T-helper 1 cell treated with Interleukin-12 subunit alpha and Interleukin-12 subunit beta and Interleukin-4 antibody, amounts not matched to agents 30 μg/mL and 1 μg/mL, for 36 hours (primary cell): ENCODE measurements at regions not wholly inside any gene's neighbourhood (a gene's known extent, or its start where the extent isn't known, plus 50 kb on each side); places are given as distances from the start of the nearest gene placed in this dataset.

Source experiments
- H3K27ac Mint-ChIP-seq: one replicate; pipeline ENCODE4 v1.8.0; 2021; ENCODE audit warnings: mild to moderate bottlenecking, mixed read lengths
- H3K27me3 Mint-ChIP-seq: one replicate; pipeline ENCODE4 v1.8.0; 2021; ENCODE audit warnings: low read depth, mixed read lengths
- H3K36me3 Mint-ChIP-seq: one replicate; pipeline ENCODE4 v1.8.0; 2021; ENCODE audit warnings: low read depth, mixed read lengths
- H3K4me1 Mint-ChIP-seq: one replicate; pipeline ENCODE4 v1.8.0; 2021; ENCODE audit warnings: low read depth, mixed read lengths
- H3K4me3 Mint-ChIP-seq: one replicate; pipeline ENCODE4 v1.8.0; 2021; ENCODE audit warnings: mild to moderate bottlenecking, moderate library complexity, mixed read lengths
- H3K9me3 Mint-ChIP-seq: one replicate; pipeline ENCODE4 v1.8.0; 2021; ENCODE audit warnings: mixed read lengths

GRCh38 chr12:125454786-125455480 lies 389.7 kb downstream of the AACS start:
- H3K27me3 Mint-ChIP-seq: peaks cover 8% of the 10 kb centered on the region
- no peak overlapping the region for H3K27ac Mint-ChIP-seq
- no peaks in the 10 kb centered on the region for H3K36me3 Mint-ChIP-seq
- no peaks in the 10 kb centered on the region for H3K4me1 Mint-ChIP-seq
- no peak overlapping the region for H3K4me3 Mint-ChIP-seq
- no peaks in the 10 kb centered on the region for H3K9me3 Mint-ChIP-seq

DNA sequence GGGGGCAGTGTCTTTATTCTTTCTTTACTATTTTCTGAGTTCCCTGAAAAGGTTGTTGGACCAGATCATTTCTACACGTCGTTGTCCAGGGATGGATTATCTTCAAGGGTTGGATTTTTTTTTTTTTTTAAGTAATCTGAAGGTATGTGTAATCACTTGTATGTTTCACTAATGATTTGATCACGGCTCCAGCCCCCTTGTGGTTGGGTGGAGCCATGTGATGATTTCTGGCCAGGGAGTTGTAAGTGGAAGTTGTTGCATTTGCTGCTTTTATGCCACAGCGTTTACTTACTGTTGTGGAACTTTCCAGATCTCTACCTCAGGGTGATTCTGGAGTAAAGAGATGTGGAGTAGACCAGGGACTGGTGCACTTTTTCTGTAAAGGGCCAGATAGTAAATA lies 390.3 kb downstream of the AACS start:
- Mint-ChIP-seq H3K4me1 (no peaks in the 10 kb centered on the region), H3K9me3 (no peaks in the 10 kb centered on the region), H3K27ac (no peak overlapping the region), H3K4me3 (no peak overlapping the region), H3K36me3 (no peaks in the 10 kb centered on the region), H3K27me3 (peaks cover 8% of the 10 kb centered on the region)

- H3K4me1 Mint-ChIP-seq: no peaks in the 10 kb centered on the region
- H3K36me3 Mint-ChIP-seq: no peaks in the 10 kb centered on the region
- no peaks in the 10 kb centered on the region for H3K9me3 Mint-ChIP-seq
- peaks cover 8% of the 10 kb centered on the region for H3K27me3 Mint-ChIP-seq
- H3K27ac Mint-ChIP-seq: no peak overlapping the region
- H3K4me3 Mint-ChIP-seq: no peak overlapping the region
These were observed 393.5 kb downstream of the AACS start for GRCh38 chr12:125458552-125459268.

- H3K4me3 Mint-ChIP-seq: no peak overlapping the region
- H3K9me3 Mint-ChIP-seq: no peaks in the 10 kb centered on the region
- no peak overlapping the region for H3K27ac Mint-ChIP-seq
- no peaks in the 10 kb centered on the region for H3K27me3 Mint-ChIP-seq
- no peaks in the 10 kb centered on the region for H3K4me1 Mint-ChIP-seq
- H3K36me3 Mint-ChIP-seq: no peaks in the 10 kb centered on the region
These were observed 396.6 kb downstream of the AACS start for GRCh38 chr12:125461831-125462230.

DNA sequence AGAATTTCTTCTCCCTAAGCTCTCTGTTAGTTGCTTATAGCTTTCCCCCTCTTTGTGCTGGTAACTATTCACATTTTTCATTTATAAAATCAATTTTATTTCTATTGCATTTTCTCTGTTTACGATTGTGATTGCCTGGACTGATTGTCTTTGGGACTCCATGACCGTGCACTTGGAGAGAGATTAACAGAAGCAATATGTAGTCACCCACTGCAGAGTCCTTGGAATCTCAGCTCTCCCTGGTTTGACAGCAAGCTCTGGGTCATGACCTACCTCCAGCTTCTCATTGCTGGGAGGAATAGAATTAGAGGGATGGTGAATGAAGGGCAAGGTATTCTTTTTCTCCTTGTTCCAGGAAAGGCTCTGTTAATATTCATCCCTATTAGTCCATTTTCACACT lies 398.2 kb downstream of the AACS start:
- Mint-ChIP-seq H3K36me3 (no peaks in the 10 kb centered on the region), H3K4me1 (no peaks in the 10 kb centered on the region), H3K27me3 (no peaks in the 10 kb centered on the region), H3K27ac (no peak overlapping the region), H3K9me3 (no peaks in the 10 kb centered on the region), H3K4me3 (no peak overlapping the region)

DNA sequence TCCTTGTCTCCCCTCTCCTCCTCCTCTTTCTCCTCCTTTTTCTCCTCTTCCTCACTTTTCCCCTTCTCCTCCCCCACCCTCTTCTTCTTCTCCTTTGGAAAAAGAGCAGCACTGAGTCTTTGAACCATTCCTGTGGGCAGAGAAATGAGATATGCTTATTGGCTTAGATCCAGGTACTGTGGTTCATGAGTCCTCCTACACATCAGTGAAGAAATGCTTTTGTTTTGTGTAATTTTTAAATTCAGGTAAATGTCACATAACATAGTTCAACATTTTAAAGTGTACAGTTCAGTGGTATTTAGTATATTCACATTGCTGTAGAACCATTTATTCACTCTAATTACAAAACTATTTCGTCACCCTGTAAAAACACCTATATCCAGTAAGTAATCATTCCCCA lies 402.1 kb downstream of the AACS start:
- Mint-ChIP-seq H3K27me3 (no peaks in the 10 kb centered on the region), H3K9me3 (no peaks in the 10 kb centered on the region), H3K4me1 (no peaks in the 10 kb centered on the region), H3K36me3 (no peaks in the 10 kb centered on the region), H3K4me3 (no peak overlapping the region), H3K27ac (no peak overlapping the region)

DNA sequence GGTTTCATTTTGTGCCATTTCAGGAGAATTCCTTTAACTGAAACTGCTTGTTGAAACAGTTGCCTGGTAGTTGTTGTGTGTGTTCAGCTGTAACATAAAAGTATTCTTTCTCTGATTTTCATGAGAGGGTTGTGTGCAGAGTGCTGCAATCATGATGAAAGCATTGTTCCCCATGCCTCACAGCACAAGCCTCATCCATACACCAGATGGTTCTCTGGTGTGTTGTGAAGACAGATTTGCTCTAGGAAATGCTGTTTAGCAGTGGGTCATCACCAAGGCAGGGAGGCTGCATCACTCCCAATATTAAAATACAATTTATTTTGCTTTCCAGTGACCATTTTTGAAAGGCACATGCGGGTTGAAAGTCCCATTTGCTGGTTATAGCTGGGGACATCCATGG lies 404.4 kb downstream of the AACS start:
- no peaks in the 10 kb centered on the region for H3K9me3 Mint-ChIP-seq
- H3K36me3 Mint-ChIP-seq: no peaks in the 10 kb centered on the region

GRCh38 chr12:125470838-125471783 lies 405.9 kb downstream of the AACS start:
- Mint-ChIP-seq H3K36me3 (no peaks in the 10 kb centered on the region), H3K27ac (no peak overlapping the region), H3K27me3 (no peaks in the 10 kb centered on the region), H3K4me3 (no peak overlapping the region), H3K4me1 (no peaks in the 10 kb centered on the region), H3K9me3 (no peaks in the 10 kb centered on the region)

More for the DNA sequence above, 404.4 kb downstream of the AACS start:
- Mint-ChIP-seq H3K27ac (no peak overlapping the region), H3K4me3 (no peak overlapping the region), H3K27me3 (no peaks in the 10 kb centered on the region), H3K4me1 (no peaks in the 10 kb centered on the region)

DNA sequence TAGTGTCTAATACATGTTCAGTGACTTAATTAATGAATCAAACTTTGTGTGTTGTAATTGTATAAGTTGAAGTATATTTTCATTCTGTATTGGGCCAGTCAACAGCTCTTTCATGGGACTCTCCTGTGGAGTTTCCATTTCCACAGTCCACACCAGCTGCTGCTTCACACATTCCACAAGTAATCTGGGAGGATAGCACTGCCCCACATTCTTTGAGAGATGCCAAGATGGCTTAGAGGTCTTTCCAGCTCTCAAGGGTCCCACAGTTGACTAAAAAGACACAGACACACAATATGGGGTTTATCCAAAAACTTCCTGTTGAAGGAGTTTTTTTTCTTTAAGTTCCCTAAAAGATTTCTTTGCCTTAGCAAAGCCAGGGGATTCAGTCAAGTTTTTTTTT lies 408.3 kb downstream of the AACS start:
- no peaks in the 10 kb centered on the region for H3K27me3 Mint-ChIP-seq
- H3K36me3 Mint-ChIP-seq: no peaks in the 10 kb centered on the region
- no peaks in the 10 kb centered on the region for H3K9me3 Mint-ChIP-seq
- no peaks in the 10 kb centered on the region for H3K4me1 Mint-ChIP-seq
- no peak overlapping the region for H3K27ac Mint-ChIP-seq
- H3K4me3 Mint-ChIP-seq: no peak overlapping the region

- H3K9me3 Mint-ChIP-seq: no peaks in the 10 kb centered on the region
- no peaks in the 10 kb centered on the region for H3K4me1 Mint-ChIP-seq
- no peaks in the 10 kb centered on the region for H3K36me3 Mint-ChIP-seq
- no peak overlapping the region for H3K4me3 Mint-ChIP-seq
- H3K27ac Mint-ChIP-seq: no peak overlapping the region
- H3K27me3 Mint-ChIP-seq: no peaks in the 10 kb centered on the region
These were observed 422.1 kb downstream of the AACS start for GRCh38 chr12:125487336-125487735.

DNA sequence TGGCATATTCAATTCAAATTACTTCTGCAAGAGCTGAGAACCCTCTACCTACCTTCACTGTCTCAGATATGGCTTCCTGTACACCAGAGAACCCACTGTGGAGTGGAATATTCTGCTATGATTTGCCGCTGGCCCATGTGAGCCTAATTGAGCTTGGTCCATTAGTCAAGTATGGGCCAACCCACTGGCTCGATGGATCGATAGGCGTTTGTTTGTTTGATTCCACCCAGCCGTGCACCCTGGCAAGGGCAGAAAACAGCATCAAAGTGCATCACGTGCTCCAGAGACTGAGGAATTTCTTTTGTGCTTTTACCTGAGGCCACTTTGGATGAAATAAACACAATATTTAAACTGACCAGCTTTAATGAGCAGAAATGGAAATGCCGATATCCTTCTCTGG lies 426.3 kb downstream of the AACS start:
- Mint-ChIP-seq H3K36me3 (no peaks in the 10 kb centered on the region), H3K27me3 (no peaks in the 10 kb centered on the region), H3K9me3 (peaks cover 5% of the 10 kb centered on the region), H3K27ac (no peak overlapping the region), H3K4me3 (no peak overlapping the region), H3K4me1 (no peaks in the 10 kb centered on the region)

- H3K36me3 Mint-ChIP-seq: no peaks in the 10 kb centered on the region
These were observed 427.4 kb downstream of the AACS start for GRCh38 chr12:125492354-125493270.

DNA sequence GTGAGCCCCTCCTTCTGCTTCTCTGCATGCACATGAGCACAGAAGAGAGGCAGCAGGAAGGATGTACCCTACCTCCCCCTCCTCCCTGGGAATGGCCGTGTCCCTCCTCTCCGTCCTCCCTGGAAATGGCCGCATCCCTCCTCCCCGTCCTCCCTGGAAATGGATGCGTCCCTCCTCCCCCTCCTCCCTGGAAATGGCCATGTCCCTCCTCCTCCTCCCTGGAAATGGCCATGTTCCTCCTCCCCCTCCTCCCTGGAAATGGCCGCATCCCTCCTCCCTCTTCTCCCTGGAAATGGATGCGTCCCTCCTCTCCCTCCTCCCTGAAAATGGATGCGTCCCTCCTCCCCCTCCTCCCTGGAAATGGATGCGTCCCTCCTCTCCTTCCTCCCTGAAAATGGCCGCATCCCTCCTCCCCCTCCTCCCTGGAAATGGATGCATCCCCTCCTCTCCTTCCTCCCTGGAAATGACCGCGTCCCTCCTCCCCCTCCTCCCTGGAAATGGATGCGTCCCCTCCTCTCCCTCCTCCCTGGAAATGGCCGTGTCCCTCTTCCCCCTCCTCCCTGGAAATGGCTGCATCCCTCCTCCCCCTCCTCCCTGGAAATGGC lies 428.6 kb downstream of the AACS start:
- peaks cover 5% of the 10 kb centered on the region for H3K9me3 Mint-ChIP-seq
- H3K4me1 Mint-ChIP-seq: no peaks in the 10 kb centered on the region
- no peaks in the 10 kb centered on the region for H3K36me3 Mint-ChIP-seq
- no peak overlapping the region for H3K4me3 Mint-ChIP-seq
- no peak overlapping the region for H3K27ac Mint-ChIP-seq
- H3K27me3 Mint-ChIP-seq: no peaks in the 10 kb centered on the region

More at GRCh38 chr12:125492354-125493270, 427.4 kb downstream of the AACS start:
- no peak overlapping the region for H3K27ac Mint-ChIP-seq
- no peaks in the 10 kb centered on the region for H3K27me3 Mint-ChIP-seq
- no peaks in the 10 kb centered on the region for H3K4me1 Mint-ChIP-seq
- peaks cover 5% of the 10 kb centered on the region for H3K9me3 Mint-ChIP-seq
- H3K4me3 Mint-ChIP-seq: no peak overlapping the region
